ENCODE measurements at regions not wholly inside any gene's neighbourhood (a gene's known extent, or its start where the extent isn't known, plus 50 kb on each side); places are given as distances from the start of the nearest gene placed in this dataset.

DNA sequence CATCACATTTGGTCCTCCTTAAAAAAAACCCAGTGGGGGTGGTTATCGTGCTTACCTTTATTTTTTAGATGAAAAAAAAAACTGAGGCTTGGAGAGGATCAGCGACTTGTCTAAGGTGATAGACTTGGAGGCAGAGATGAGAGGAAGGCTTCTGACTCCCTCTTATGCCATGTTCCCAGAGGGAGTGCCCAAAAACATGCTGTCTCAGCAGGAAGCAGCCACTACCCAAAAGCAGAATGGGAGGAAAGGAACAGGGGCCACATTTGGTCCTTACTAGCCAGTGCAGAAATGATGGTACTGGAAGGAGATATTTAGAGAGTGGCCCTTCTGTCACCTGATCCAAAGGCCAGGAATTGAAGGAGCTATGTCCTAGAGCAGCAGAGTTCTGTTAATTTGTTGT lies 118.4 kb downstream of the B3GNT2 start:
- intact Hi-C loops (cut with DNase I): no loop called here
- no peak for TF ChIP-seq POLR2A (IDR thresholded peaks at IDR 0.05)
- TF ChIP-seq, protein P1, sequence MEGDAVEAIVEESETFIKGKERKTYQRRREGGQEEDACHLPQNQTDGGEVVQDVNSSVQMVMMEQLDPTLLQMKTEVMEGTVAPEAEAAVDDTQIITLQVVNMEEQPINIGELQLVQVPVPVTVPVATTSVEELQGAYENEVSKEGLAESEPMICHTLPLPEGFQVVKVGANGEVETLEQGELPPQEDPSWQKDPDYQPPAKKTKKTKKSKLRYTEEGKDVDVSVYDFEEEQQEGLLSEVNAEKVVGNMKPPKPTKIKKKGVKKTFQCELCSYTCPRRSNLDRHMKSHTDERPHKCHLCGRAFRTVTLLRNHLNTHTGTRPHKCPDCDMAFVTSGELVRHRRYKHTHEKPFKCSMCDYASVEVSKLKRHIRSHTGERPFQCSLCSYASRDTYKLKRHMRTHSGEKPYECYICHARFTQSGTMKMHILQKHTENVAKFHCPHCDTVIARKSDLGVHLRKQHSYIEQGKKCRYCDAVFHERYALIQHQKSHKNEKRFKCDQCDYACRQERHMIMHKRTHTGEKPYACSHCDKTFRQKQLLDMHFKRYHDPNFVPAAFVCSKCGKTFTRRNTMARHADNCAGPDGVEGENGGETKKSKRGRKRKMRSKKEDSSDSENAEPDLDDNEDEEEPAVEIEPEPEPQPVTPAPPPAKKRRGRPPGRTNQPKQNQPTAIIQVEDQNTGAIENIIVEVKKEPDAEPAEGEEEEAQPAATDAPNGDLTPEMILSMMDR (IDR thresholded peaks at IDR 0.05): no peak
- TF ChIP-seq POLR2AphosphoS5 (IDR thresholded peaks at IDR 0.05; ENCODE audit: insufficient read depth in 1 of 2, low read depth in 1 of 2): no peak
- Histone ChIP-seq H3K4me3 (no peak overlapping the region), H3K27ac (no peak overlapping the region), H3K27me3 (no peaks in the 10 kb centered on the region), H3K9me3 (no peaks in the 10 kb centered on the region), H3K4me1 (peaks cover 9% of the 10 kb centered on the region), H3K36me3 (no peaks in the 10 kb centered on the region)
- no peak for DNase-seq (ENCODE audit: extremely low spot score in 2 of 2)

DNA sequence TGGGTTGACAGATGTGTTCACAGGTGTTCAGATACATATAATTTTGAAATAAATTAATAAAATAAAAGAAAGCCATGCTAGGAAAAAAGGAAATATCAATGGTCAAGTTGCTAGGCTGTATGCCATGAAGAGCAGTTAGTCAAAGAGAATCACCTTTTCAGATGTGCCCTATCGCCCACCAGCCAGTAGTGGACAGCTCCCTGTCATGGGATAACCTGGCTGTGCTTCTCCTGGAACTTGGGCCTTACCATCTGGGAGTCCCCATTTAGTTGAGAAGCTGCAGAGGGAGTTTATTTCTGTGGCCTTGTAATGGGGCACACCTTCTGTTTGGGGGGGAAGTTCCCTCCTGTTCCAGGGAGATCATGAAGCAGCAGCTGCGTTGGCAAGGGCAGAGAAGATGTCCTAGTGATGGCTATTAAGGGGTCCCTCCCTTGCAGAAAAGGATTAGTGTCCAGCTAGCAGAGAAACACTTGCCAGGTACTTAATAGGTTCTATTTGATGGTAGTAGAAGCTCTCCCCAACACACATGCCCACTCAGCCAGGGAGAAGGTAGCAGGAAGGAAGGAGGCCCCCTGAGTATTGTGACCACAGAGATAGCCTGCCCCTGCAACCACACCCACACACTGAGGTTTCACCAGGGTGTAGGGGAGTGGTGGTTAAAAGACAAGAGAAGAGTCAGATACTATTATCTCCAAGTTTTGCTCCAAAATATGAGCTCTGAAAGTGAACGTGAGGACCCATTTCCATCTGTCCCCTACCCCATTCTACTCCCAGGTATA lies 117.7 kb downstream of the B3GNT2 start:
- TF ChIP-seq, protein P1 (IDR thresholded peaks at IDR 0.05): no peak
- TF ChIP-seq POLR2A (IDR thresholded peaks at IDR 0.05) (no peak), POLR2AphosphoS5 (IDR thresholded peaks at IDR 0.05; ENCODE audit: insufficient read depth in 1 of 2, low read depth in 1 of 2) (no peak)
- no peak overlapping the region for H3K27ac ChIP-seq
- no peaks in the 10 kb centered on the region for H3K27me3 ChIP-seq
- H3K9me3 ChIP-seq: no peaks in the 10 kb centered on the region
- no peak overlapping the region for H3K4me3 ChIP-seq
- intact Hi-C loops (cut with DNase I): no loop called here
- H3K36me3 ChIP-seq: no peaks in the 10 kb centered on the region
- peaks cover 14% of the 10 kb centered on the region for H3K4me1 ChIP-seq
- no peak for DNase-seq (ENCODE audit: extremely low spot score in 2 of 2)

DNA sequence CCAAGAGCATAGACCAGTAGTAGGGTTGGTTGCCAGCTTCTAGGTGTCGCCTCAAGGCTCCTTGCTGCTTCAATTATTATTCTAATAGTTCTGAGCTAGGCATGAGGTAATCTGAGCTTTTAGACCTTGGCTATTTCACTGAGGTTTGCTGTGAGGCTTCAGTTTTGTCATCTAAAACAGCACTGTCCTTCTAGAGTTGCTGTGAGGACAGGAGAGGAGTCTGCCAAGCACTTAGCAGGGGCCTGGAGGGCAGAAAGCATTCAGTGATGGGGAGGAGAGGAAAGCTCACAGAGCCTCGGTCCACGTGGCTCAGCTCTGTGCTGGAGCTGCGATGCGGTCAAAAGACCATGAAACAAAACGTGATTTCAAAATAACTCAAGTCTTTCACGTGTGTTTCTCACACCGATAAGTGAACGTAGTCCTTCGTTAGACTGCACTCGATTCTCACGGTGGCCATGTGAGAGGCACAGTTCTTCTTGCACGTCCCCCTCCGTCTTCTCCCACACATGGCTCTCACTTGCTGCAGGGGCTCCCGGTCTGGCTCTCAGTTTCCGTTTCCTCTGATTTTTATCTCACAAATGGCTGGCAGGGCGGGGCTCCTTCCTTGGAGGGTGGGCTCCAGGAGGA lies 113.7 kb downstream of the B3GNT2 start:
- intact Hi-C loops (cut with DNase I): no loop called here
- no peak for DNase-seq (ENCODE audit: extremely low spot score in 2 of 2)
- Histone ChIP-seq H3K4me3 (no peak overlapping the region), H3K36me3 (no peaks in the 10 kb centered on the region), H3K27ac (no peak overlapping the region), H3K27me3 (no peaks in the 10 kb centered on the region), H3K4me1 (peaks cover 49% of the 10 kb centered on the region), H3K9me3 (no peaks in the 10 kb centered on the region)
- TF ChIP-seq, protein P1 (IDR thresholded peaks at IDR 0.05): no peak
- TF ChIP-seq POLR2AphosphoS5 (IDR thresholded peaks at IDR 0.05; ENCODE audit: insufficient read depth in 1 of 2, low read depth in 1 of 2): no peak
- TF ChIP-seq POLR2A (IDR thresholded peaks at IDR 0.05): no peak

DNA sequence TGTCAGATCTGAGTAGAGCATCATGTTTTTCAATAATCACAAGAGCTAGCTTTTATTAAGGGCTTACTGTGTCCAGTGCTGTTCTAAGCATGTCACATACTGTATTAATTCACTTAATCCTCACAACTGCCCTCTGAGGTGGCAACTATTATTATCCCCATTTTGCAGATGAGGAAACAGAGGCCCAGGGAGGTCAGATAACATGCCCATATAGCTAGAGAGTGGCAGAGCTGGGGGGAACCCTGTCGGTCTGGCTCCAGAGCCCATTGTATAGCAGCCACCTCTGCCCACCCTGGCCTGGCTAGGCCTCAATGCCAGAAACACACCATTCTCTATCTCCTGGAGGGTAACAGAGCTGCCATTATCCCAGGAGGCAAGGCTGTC lies 113.2 kb downstream of the B3GNT2 start:
- Histone ChIP-seq H3K36me3 (no peaks in the 10 kb centered on the region), H3K27me3 (no peaks in the 10 kb centered on the region), H3K27ac (no peak overlapping the region), H3K4me1 (peaks cover 54% of the 10 kb centered on the region), H3K4me3 (no peak overlapping the region), H3K9me3 (no peaks in the 10 kb centered on the region)
- TF ChIP-seq POLR2A (IDR thresholded peaks at IDR 0.05) (no peak), POLR2AphosphoS5 (IDR thresholded peaks at IDR 0.05; ENCODE audit: insufficient read depth in 1 of 2, low read depth in 1 of 2) (no peak)
- TF ChIP-seq, protein P1 (IDR thresholded peaks at IDR 0.05): no peak
- intact Hi-C loops (cut with DNase I): no loop called here
- DNase-seq (ENCODE audit: extremely low spot score in 2 of 2): no peak
